ENCODE measurements at regions not wholly inside any gene's neighbourhood (a gene's known extent, or its start where the extent isn't known, plus 50 kb on each side); places are given as distances from the start of the nearest gene placed in this dataset.
"Not testable (repeated sequence)": the region's sequence is repeated elsewhere in the genome, so short reads cannot be mapped to it uniquely, and the experiment has no call there.

DNA sequence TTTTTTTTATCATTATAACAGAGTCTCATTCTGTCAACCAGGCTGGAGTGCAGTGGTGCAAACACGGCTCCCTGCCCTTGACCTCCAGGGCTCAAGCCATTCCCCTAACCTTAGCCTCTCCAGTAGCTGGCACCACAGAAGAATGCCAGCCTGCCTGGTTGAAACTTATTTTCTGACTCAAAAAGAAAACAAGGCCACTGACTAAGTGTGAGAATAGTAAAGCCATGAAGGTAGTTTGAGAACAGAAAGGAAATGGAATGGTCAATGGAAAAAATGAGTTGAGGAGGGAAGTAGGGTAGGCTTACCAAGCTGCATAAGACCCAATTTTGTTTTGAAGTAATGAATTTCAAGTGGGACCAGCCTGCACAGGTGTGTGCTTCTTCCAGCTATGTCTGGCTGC is 82.8 kb upstream of the RORB start:
- intact Hi-C loops (cut with micrococcal nuclease): no loop called here
- no peak overlapping the region for H3K4me3 ChIP-seq (replicated peaks in 1 of 3; ENCODE audit: insufficient read depth in 1 of 3, low read depth in 1 of 3, low read length in 3 of 3)
- no peaks in the 10 kb centered on the region for H3K9me1 ChIP-seq (replicated peaks; ENCODE audit: control insufficient read depth, extremely low read depth, insufficient read depth, low read length)
- H3K9me3 ChIP-seq (replicated peaks; ENCODE audit: control insufficient read depth, insufficient read depth, low read length): no peaks in the 10 kb centered on the region
- DNase-seq (ENCODE audit: low read depth, low spot score) (no peak), FAIRE-seq (no peak)
- no peaks in the 10 kb centered on the region for H4K20me1 ChIP-seq (replicated peaks; ENCODE audit: control insufficient read depth, extremely low read depth, insufficient read depth, low read length)
- H3K27ac ChIP-seq (ENCODE audit: insufficient read depth, low read depth, low read length): no peak overlapping the region
- no peak overlapping the region for H3K4me2 ChIP-seq (ENCODE audit: insufficient read depth, low read length)
- no peaks in the 10 kb centered on the region for H3K79me2 ChIP-seq (ENCODE audit: control insufficient read depth, insufficient read depth, low read length)
- H3K9ac ChIP-seq (replicated peaks; ENCODE audit: extremely low read depth, insufficient read depth, low read length): no peak overlapping the region
- ChIA-PET POLR2A (no interaction called here), CTCF (no interaction called here)
- H3K4me1 ChIP-seq (ENCODE audit: control insufficient read depth, extremely low read depth, insufficient read depth, low read length): no peaks in the 10 kb centered on the region
- H3K36me3 ChIP-seq (ENCODE audit: control insufficient read depth in 2 of 2, extremely low read depth in 1 of 2, insufficient read depth in 2 of 2, low read length in 2 of 2): no peaks in the 10 kb centered on the region
- BruUV-seq (replicated peaks): no TSS peak
- dilution Hi-C loops (cut with MboI; ENCODE audit: extremely low pct_ligation_motif_present, low sequenced_read_pairs): no loop called here
- H3K27me3 ChIP-seq (ENCODE audit: control insufficient read depth in 2 of 2, insufficient read depth in 2 of 2, low read length in 2 of 2): no peaks in the 10 kb centered on the region
- H2AFZ ChIP-seq (ENCODE audit: low read depth, low read length): no peak overlapping the region
- TF ChIP-seq GATA2 (IDR thresholded peaks at IDR 0.05; ENCODE audit: insufficient read depth, insufficient read length, low read depth, low read length): no peak
- TF ChIP-seq EZH2 (IDR thresholded peaks at IDR 0.05; ENCODE audit: borderline replicate concordance, low read depth, low read length, severe bottlenecking): no peak

DNA sequence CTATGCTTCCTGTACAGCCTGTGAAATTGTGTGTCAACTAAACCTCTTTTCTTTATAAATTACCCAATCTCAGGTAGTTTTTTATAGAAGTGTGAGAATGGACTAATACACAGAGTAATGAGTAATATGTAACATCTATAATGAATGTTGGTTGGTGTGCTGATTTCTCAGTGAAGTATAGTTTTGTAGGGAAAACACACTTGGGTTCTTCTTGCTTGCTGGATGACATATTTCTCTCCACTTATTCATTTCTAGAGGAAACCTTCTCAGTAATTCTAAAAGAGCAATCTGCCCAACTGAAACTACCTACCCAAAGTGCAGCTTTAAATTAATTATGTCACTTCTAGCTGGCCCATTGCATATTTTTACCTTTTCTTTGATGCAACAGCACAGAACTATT is 81.1 kb upstream of the RORB start:
- no peak for TF ChIP-seq JUN (IDR thresholded peaks at IDR 0.05; ENCODE audit: borderline replicate concordance, insufficient read depth, insufficient read length, low read depth)
- no peak for TF ChIP-seq FOS (IDR thresholded peaks at IDR 0.05; ENCODE audit: borderline replicate concordance, insufficient read depth, low read length)
- TF ChIP-seq POLR2AphosphoS5 (IDR thresholded peaks at IDR 0.05; ENCODE audit: insufficient read depth, low read depth, low read length): no peak
- TF ChIP-seq, protein P1, sequence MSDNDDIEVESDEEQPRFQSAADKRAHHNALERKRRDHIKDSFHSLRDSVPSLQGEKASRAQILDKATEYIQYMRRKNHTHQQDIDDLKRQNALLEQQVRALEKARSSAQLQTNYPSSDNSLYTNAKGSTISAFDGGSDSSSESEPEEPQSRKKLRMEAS (IDR thresholded peaks at IDR 0.05; ENCODE audit: insufficient read depth, insufficient read length): no peak
- TF ChIP-seq POLR2A (IDR thresholded peaks at IDR 0.05; ENCODE audit: low read depth, low read length): no peak
- no peak for TF ChIP-seq MYC (IDR thresholded peaks at IDR 0.05; ENCODE audit: low read depth, low read length)
- TF ChIP-seq GATA2 (IDR thresholded peaks at IDR 0.05; ENCODE audit: insufficient read depth, insufficient read length, low read depth, low read length): no peak
- no peak for TF ChIP-seq CTCF (IDR thresholded peaks at IDR 0.05; ENCODE audit: extremely low read depth in 1 of 2, insufficient read depth in 1 of 2, low read depth in 1 of 2, low read length in 2 of 2)
- no peak for TF ChIP-seq EZH2 (IDR thresholded peaks at IDR 0.05; ENCODE audit: borderline replicate concordance, low read depth, low read length, severe bottlenecking)
- Histone ChIP-seq H3K36me3 (ENCODE audit: control insufficient read depth in 2 of 2, extremely low read depth in 1 of 2, insufficient read depth in 2 of 2, low read length in 2 of 2) (no peaks in the 10 kb centered on the region), H3K27ac (ENCODE audit: insufficient read depth, low read depth, low read length) (no peak overlapping the region), H2AFZ (ENCODE audit: low read depth, low read length) (no peak overlapping the region), H3K4me1 (ENCODE audit: control insufficient read depth, extremely low read depth, insufficient read depth, low read length) (no peaks in the 10 kb centered on the region), H3K27me3 (ENCODE audit: control insufficient read depth in 2 of 2, insufficient read depth in 2 of 2, low read length in 2 of 2) (no peaks in the 10 kb centered on the region), H3K4me3 (replicated peaks in 1 of 3; ENCODE audit: insufficient read depth in 1 of 3, low read depth in 1 of 3, low read length in 3 of 3) (no peak overlapping the region), H4K20me1 (replicated peaks; ENCODE audit: control insufficient read depth, extremely low read depth, insufficient read depth, low read length) (no peaks in the 10 kb centered on the region), H3K9me1 (replicated peaks; ENCODE audit: control insufficient read depth, extremely low read depth, insufficient read depth, low read length) (no peaks in the 10 kb centered on the region), H3K9me3 (replicated peaks; ENCODE audit: control insufficient read depth, insufficient read depth, low read length) (no peaks in the 10 kb centered on the region), H3K79me2 (ENCODE audit: control insufficient read depth, insufficient read depth, low read length) (no peaks in the 10 kb centered on the region), H3K9ac (replicated peaks; ENCODE audit: extremely low read depth, insufficient read depth, low read length) (no peak overlapping the region), H3K4me2 (ENCODE audit: insufficient read depth, low read length) (no peak overlapping the region)
- FAIRE-seq (no peak), DNase-seq (ENCODE audit: low read depth, low spot score) (no peak)
- intact Hi-C loops (cut with micrococcal nuclease): no loop called here
- POLR2A ChIA-PET: no interaction called here
- no TSS peak for BruUV-seq (replicated peaks)
- dilution Hi-C loops (cut with MboI; ENCODE audit: extremely low pct_ligation_motif_present, low sequenced_read_pairs): no loop called here
- CTCF ChIA-PET: no interaction called here

DNA sequence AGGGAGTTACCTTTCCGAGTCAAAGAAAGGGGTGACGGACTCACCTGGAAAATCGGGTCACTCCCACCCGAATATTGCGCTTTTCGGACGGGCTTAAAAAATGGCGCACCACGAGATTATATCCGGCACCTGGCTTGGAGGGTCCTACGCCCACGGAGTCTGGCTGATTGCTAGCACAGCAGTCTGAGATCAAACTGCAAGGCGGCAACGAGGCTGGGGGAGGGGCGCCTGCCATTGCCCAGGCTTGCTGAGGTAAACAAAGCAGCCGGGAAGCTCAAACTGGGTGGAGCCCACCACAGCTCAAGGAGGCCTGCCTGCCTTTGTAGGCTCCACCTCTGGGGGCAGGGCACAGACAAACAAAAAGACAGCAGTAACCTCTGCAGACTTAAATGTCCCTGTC is 72.6 kb upstream of the RORB start:
- H3K4me3 ChIP-seq (replicated peaks in 1 of 3; ENCODE audit: insufficient read depth in 1 of 3, low read depth in 1 of 3, low read length in 3 of 3); FAIRE-seq; intact Hi-C loops (cut with micrococcal nuclease); H3K36me3 ChIP-seq (ENCODE audit: control insufficient read depth in 2 of 2, extremely low read depth in 1 of 2, insufficient read depth in 2 of 2, low read length in 2 of 2); H3K27ac ChIP-seq (ENCODE audit: insufficient read depth, low read depth, low read length); DNase-seq (ENCODE audit: low read depth, low spot score); H3K4me1 ChIP-seq (ENCODE audit: control insufficient read depth, extremely low read depth, insufficient read depth, low read length); CTCF ChIA-PET; H3K9me3 ChIP-seq (replicated peaks; ENCODE audit: control insufficient read depth, insufficient read depth, low read length); H3K9me1 ChIP-seq (replicated peaks; ENCODE audit: control insufficient read depth, extremely low read depth, insufficient read depth, low read length); H3K27me3 ChIP-seq (ENCODE audit: control insufficient read depth in 2 of 2, insufficient read depth in 2 of 2, low read length in 2 of 2); H3K9ac ChIP-seq (replicated peaks; ENCODE audit: extremely low read depth, insufficient read depth, low read length); H3K79me2 ChIP-seq (ENCODE audit: control insufficient read depth, insufficient read depth, low read length); BruUV-seq (replicated peaks); dilution Hi-C loops (cut with MboI; ENCODE audit: extremely low pct_ligation_motif_present, low sequenced_read_pairs); H4K20me1 ChIP-seq (replicated peaks; ENCODE audit: control insufficient read depth, extremely low read depth, insufficient read depth, low read length); H2AFZ ChIP-seq (ENCODE audit: low read depth, low read length); H3K4me2 ChIP-seq (ENCODE audit: insufficient read depth, low read length); POLR2A ChIA-PET: not testable (repeated sequence)

Measured in endothelial cell of umbilical vein (primary cell).